ENCODE measurements at regions not wholly inside any gene's neighbourhood (a gene's known extent, or its start where the extent isn't known, plus 50 kb on each side); places are given as distances from the start of the nearest gene placed in this dataset.

DNA sequence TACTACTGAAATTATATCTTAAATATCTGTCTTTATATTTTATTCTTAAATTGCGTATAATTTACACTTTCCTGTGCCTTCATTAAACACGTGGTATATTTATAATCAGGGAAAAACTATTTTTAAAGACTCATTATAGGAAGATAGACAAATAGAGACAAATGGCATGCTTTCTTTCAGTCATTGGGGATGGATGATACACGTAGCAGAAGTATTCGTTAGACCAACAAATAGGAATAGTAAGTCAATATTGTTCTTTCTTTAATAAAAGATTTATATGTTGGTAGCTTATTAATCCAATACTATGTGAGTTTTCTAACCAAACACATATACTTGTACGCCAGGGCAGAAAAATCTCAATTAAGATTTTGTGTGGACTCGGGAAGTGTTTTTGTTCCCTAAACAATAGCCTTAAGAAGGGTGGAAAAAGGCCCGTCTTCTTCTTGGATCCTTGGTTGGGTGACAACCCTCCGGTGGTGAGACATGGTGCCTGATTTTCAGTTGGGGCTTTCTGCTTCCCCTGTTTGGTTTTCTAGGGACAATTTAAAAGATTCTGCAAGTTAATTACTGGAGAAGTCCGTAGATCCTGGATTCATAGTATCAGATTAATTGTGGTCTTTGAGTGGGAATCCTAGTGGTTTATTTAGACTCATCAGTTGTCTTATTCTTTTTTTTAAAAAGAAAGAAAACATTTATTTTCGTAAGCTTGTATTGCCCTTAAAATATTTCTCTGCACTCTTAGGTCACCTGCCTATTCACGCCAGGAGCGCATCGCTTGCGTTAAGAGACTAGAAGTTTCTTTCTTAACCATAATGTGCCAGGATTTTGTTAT is 83.5 kb upstream of the WNT7B start:
- H3K9ac ChIP-seq (ENCODE audit: low read length in 5 of 5), result peak overlapping the region in 1 of 5 donors; percentile 11
- no peaks in the 10 kb centered on the region for H3K9me3 ChIP-seq (ENCODE audit: control insufficient read depth in 5 of 5, low read length in 5 of 5)
- no peaks in the 10 kb centered on the region for H3K27me3 ChIP-seq (ENCODE audit: control insufficient read depth in 5 of 5, insufficient read depth in 4 of 5, low read length in 5 of 5)
- peaks cover 0 to 5% (median 0%) of the 10 kb centered on the region in 5 donors for H3K36me3 ChIP-seq (ENCODE audit: control insufficient read depth in 5 of 5, insufficient read depth in 5 of 5, low read length in 5 of 5)
- H3K4me1 ChIP-seq (ENCODE audit: control insufficient read depth in 5 of 5, insufficient read depth in 5 of 5, low read length in 5 of 5), result peaks cover 12 to 85% (median 78%) of the 10 kb centered on the region in 5 donors
- H3K27ac ChIP-seq (ENCODE audit: low read depth, low read length), result peak overlapping the region; percentile 100
- H3K4me3 ChIP-seq (ENCODE audit: low read depth in 1 of 5, low read length in 5 of 5), result no peak overlapping the region

DNA sequence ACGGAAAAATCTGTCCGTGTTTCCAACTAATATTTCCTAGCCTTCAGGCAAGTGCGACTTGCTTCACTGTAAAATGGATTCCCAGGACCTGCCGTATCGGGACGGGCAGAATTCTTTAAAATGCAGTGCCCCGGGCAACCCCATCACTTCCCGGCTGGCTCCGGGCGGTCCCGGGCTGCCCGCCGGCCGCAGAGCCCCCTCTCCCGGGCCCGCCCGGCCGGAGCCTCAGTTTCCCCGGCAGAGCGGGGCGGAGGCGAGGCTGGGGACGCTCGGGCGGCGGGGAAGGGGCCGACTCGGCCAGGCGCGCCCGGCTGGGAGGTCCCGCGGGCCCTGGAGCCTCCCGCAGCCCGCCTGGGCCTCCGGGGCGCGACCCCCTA is 84.2 kb upstream of the WNT7B start:
- H3K9me3 ChIP-seq (ENCODE audit: control insufficient read depth in 5 of 5, low read length in 5 of 5), result no peaks in the 10 kb centered on the region
- H3K36me3 ChIP-seq (ENCODE audit: control insufficient read depth in 5 of 5, insufficient read depth in 5 of 5, low read length in 5 of 5), result peaks cover 0 to 5% (median 0%) of the 10 kb centered on the region in 5 donors
- H3K27me3 ChIP-seq (ENCODE audit: control insufficient read depth in 5 of 5, insufficient read depth in 4 of 5, low read length in 5 of 5), result no peaks in the 10 kb centered on the region
- peak overlapping the region in 1 of 5 donors; percentile 11 for H3K9ac ChIP-seq (ENCODE audit: low read length in 5 of 5)
- H3K4me3 ChIP-seq (ENCODE audit: low read depth in 1 of 5, low read length in 5 of 5), result no peak overlapping the region
- peaks cover 12 to 84% (median 74%) of the 10 kb centered on the region in 5 donors for H3K4me1 ChIP-seq (ENCODE audit: control insufficient read depth in 5 of 5, insufficient read depth in 5 of 5, low read length in 5 of 5)
- H3K27ac ChIP-seq (ENCODE audit: low read depth, low read length), result peak overlapping the region; percentile 100

DNA sequence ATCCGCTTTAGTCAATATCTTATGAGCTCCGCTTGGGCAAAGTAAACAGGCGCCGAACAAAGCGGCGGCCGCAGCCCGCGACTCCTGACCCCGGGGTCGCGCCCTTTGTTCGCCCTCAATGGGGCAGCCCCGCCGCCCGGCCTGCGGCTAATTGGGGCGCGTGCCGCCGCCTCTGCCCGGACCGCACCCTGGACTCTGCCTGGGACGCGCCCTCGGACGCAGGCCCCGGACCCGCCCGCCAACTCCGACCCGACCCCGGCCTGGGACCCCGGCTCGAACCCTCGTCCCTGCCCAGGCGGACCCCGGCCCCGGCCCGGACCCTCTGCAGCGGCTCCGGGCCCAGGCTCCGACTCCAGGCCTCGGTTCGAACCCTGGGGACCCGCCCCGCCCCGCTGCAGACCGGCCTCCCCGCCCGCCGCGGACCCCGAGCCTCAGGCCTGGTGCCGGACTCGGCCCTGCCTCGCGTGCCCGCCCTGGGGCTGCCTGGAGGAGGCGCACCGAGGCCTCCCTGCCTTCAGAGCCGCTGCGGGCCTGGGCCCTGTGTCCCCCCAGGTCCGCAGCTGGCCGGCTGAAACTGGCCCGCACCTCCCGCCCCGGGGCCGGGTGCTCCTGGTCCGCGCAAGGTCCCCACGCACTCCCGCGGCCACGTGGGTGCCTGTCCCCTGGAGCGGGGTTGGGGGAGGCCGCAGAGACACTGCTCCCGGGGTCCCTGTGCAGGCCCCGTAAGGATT is 84.7 kb upstream of the WNT7B start:
- Histone ChIP-seq H3K36me3 (ENCODE audit: control insufficient read depth in 5 of 5, insufficient read depth in 5 of 5, low read length in 5 of 5) (peaks cover 0 to 5% (median 0%) of the 10 kb centered on the region in 5 donors), H3K4me3 (ENCODE audit: low read depth in 1 of 5, low read length in 5 of 5) (no peak overlapping the region), H3K9me3 (ENCODE audit: control insufficient read depth in 5 of 5, low read length in 5 of 5) (no peaks in the 10 kb centered on the region), H3K9ac (ENCODE audit: low read length in 5 of 5) (peak overlapping the region in 1 of 5 donors; percentile 11), H3K27me3 (ENCODE audit: control insufficient read depth in 5 of 5, insufficient read depth in 4 of 5, low read length in 5 of 5) (no peaks in the 10 kb centered on the region), H3K4me1 (ENCODE audit: control insufficient read depth in 5 of 5, insufficient read depth in 5 of 5, low read length in 5 of 5) (peaks cover 11 to 84% (median 74%) of the 10 kb centered on the region in 5 donors), H3K27ac (ENCODE audit: low read depth, low read length) (peak overlapping the region; percentile 100)

DNA sequence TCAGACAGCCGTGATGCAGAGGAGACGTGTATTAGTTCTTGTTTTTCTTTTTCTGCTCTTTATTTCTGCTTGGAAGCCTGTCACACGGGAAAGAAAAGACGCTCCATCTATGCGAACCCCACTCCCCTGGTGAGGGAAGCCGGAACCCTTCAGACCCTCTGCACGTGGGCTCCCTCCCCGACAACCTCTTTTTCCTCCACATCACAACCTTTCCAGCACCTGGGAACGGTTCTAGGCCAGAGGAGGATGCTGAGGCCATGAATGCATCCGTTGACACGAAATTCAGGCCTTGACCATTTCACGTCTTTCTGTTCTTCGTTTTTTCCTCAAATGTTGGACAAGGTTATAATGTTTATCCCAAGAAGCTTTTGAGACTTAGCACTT is 85.3 kb upstream of the WNT7B start:
- Histone ChIP-seq H3K9ac (ENCODE audit: low read length in 5 of 5) (peak overlapping the region in 1 of 5 donors; percentile 11), H3K4me1 (ENCODE audit: control insufficient read depth in 5 of 5, insufficient read depth in 5 of 5, low read length in 5 of 5) (peaks cover 11 to 84% (median 74%) of the 10 kb centered on the region in 5 donors), H3K4me3 (ENCODE audit: low read depth in 1 of 5, low read length in 5 of 5) (no peak overlapping the region)

GRCh38 chr22:46062971-46063631 is 86.1 kb upstream of the WNT7B start:
- peaks cover 0 to 5% (median 0%) of the 10 kb centered on the region in 5 donors for H3K36me3 ChIP-seq (ENCODE audit: control insufficient read depth in 5 of 5, insufficient read depth in 5 of 5, low read length in 5 of 5)
- H3K27ac ChIP-seq (ENCODE audit: low read depth, low read length), result peak overlapping the region; percentile 100
- no peaks in the 10 kb centered on the region for H3K9me3 ChIP-seq (ENCODE audit: control insufficient read depth in 5 of 5, low read length in 5 of 5)
- H3K4me3 ChIP-seq (ENCODE audit: low read depth in 1 of 5, low read length in 5 of 5), result peak overlapping the region in 3 of 5 donors; percentile 8 to 35 (median 13)
- H3K9ac ChIP-seq (ENCODE audit: low read length in 5 of 5), result peak overlapping the region in 3 of 5 donors; percentile 53 to 96 (median 95)
- H3K4me1 ChIP-seq (ENCODE audit: control insufficient read depth in 5 of 5, insufficient read depth in 5 of 5, low read length in 5 of 5), result peaks cover 11 to 84% (median 74%) of the 10 kb centered on the region in 5 donors
- no peaks in the 10 kb centered on the region for H3K27me3 ChIP-seq (ENCODE audit: control insufficient read depth in 5 of 5, insufficient read depth in 4 of 5, low read length in 5 of 5)

More for the DNA sequence above, 85.3 kb upstream of the WNT7B start:
- H3K27me3 ChIP-seq (ENCODE audit: control insufficient read depth in 5 of 5, insufficient read depth in 4 of 5, low read length in 5 of 5), result no peaks in the 10 kb centered on the region
- H3K9me3 ChIP-seq (ENCODE audit: control insufficient read depth in 5 of 5, low read length in 5 of 5), result no peaks in the 10 kb centered on the region
- peaks cover 0 to 5% (median 0%) of the 10 kb centered on the region in 5 donors for H3K36me3 ChIP-seq (ENCODE audit: control insufficient read depth in 5 of 5, insufficient read depth in 5 of 5, low read length in 5 of 5)
- peak overlapping the region; percentile 100 for H3K27ac ChIP-seq (ENCODE audit: low read depth, low read length)

DNA sequence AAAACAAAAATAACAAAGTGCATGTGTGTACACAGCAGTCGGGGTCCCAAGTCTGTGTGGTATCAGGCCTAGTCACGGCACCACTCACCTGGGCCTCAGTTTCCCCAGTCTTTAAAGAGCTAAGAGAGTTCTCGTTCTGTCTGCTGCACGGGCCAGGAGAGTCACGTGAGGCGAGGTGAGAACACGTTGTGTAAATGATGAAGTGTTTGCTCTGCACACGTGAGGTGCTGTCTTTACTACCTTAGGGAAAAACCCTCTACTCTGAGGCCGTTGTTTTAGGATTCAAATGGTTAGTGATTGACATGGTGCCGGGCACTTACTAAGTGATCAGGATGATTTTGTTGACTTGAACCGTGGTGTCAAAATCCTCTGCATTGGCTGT is 86.5 kb upstream of the PPARA start:
- H3K4me3 ChIP-seq (ENCODE audit: low read depth in 1 of 5, low read length in 5 of 5), result peak overlapping the region in 4 of 5 donors; percentile 2 to 65 (median 44)
- peaks cover 11 to 84% (median 73%) of the 10 kb centered on the region in 5 donors for H3K4me1 ChIP-seq (ENCODE audit: control insufficient read depth in 5 of 5, insufficient read depth in 5 of 5, low read length in 5 of 5)
- no peaks in the 10 kb centered on the region for H3K27me3 ChIP-seq (ENCODE audit: control insufficient read depth in 5 of 5, insufficient read depth in 4 of 5, low read length in 5 of 5)
- peak overlapping the region; percentile 100 for H3K27ac ChIP-seq (ENCODE audit: low read depth, low read length)
- peaks cover 0 to 5% (median 0%) of the 10 kb centered on the region in 5 donors for H3K36me3 ChIP-seq (ENCODE audit: control insufficient read depth in 5 of 5, insufficient read depth in 5 of 5, low read length in 5 of 5)
- peak overlapping the region in 4 of 5 donors; percentile 32 to 96 (median 74) for H3K9ac ChIP-seq (ENCODE audit: low read length in 5 of 5)
- H3K9me3 ChIP-seq (ENCODE audit: control insufficient read depth in 5 of 5, low read length in 5 of 5), result no peaks in the 10 kb centered on the region

DNA sequence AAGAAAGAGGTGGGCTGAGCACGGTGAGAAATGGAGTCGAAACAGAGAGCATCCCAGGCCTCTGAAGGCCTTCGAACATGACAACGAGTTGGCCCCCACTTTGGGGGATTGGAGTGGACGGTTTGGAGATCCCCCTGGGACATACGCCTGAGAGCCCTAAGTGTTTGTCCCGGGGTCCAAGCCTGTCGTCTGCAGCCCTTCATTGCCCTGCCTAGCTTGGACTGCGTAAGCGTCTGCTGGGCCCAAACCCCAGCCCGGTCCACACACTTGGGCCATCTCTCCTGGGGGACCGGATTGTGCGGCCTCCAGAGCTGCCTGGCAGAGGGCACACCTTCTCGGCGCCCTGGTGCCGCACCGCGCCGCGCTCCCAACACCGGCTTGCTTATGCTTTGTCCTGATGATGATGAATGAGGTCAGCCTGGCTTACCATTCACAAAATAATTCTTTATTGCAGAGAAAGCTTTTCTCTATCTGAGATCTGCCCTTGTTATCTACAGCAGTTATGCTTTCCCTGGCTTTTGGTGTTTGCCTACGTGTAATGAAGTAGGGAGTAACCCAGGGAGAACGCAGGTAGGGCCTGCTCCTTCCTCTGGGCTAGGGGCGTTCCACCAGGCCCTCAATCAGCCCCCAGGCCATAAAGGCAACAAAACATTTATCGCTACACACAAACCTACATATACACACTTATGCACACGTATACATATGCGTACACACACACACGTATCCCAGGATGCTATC is 85.9 kb upstream of the PPARA start:
- H3K9ac ChIP-seq (ENCODE audit: low read length in 5 of 5), result peak overlapping the region; percentile 32 to 96 (median 64)
- H3K9me3 ChIP-seq (ENCODE audit: control insufficient read depth in 5 of 5, low read length in 5 of 5), result no peaks in the 10 kb centered on the region
- peak overlapping the region; percentile 100 for H3K27ac ChIP-seq (ENCODE audit: low read depth, low read length)
- peaks cover 11 to 84% (median 73%) of the 10 kb centered on the region in 5 donors for H3K4me1 ChIP-seq (ENCODE audit: control insufficient read depth in 5 of 5, insufficient read depth in 5 of 5, low read length in 5 of 5)
- peak overlapping the region; percentile 31 to 70 (median 47) for H3K4me3 ChIP-seq (ENCODE audit: low read depth in 1 of 5, low read length in 5 of 5)
- no peaks in the 10 kb centered on the region for H3K27me3 ChIP-seq (ENCODE audit: control insufficient read depth in 5 of 5, insufficient read depth in 4 of 5, low read length in 5 of 5)
- peaks cover 0 to 5% (median 0%) of the 10 kb centered on the region in 5 donors for H3K36me3 ChIP-seq (ENCODE audit: control insufficient read depth in 5 of 5, insufficient read depth in 5 of 5, low read length in 5 of 5)

- peaks cover 11 to 86% (median 77%) of the 10 kb centered on the region in 5 donors for H3K4me1 ChIP-seq (ENCODE audit: control insufficient read depth in 5 of 5, insufficient read depth in 5 of 5, low read length in 5 of 5)
- H3K9ac ChIP-seq (ENCODE audit: low read length in 5 of 5), result peak overlapping the region; percentile 32 to 96 (median 64)
- H3K27ac ChIP-seq (ENCODE audit: low read depth, low read length), result peak overlapping the region; percentile 100
- H3K9me3 ChIP-seq (ENCODE audit: control insufficient read depth in 5 of 5, low read length in 5 of 5), result no peaks in the 10 kb centered on the region
- H3K4me3 ChIP-seq (ENCODE audit: low read depth in 1 of 5, low read length in 5 of 5), result peak overlapping the region; percentile 31 to 70 (median 47)
- H3K27me3 ChIP-seq (ENCODE audit: control insufficient read depth in 5 of 5, insufficient read depth in 4 of 5, low read length in 5 of 5), result no peaks in the 10 kb centered on the region
- H3K36me3 ChIP-seq (ENCODE audit: control insufficient read depth in 5 of 5, insufficient read depth in 5 of 5, low read length in 5 of 5), result peaks cover 0 to 5% (median 0%) of the 10 kb centered on the region in 5 donors
Observed at GRCh38 chr22:46064966-46065666, 85.2 kb upstream of the PPARA start.

Data from subcutaneous abdominal adipose tissue (tissue), 5 donors.